ENCODE measurements at regions not wholly inside any gene's neighbourhood (a gene's known extent, or its start where the extent isn't known, plus 50 kb on each side); places are given as distances from the start of the nearest gene placed in this dataset.

GRCh38 chr5:68830377-68830898 is 263.4 kb upstream of the SLC30A5 start (continued):
- TF ChIP-seq NFE2 (CRISPR knock-in tag; IDR thresholded peaks at IDR 0.05) (no peak), ZMYM2 (CRISPR knock-in tag; IDR thresholded peaks at IDR 0.05) (no peak), STAT6 (CRISPR knock-in tag; IDR thresholded peaks at IDR 0.05; ENCODE audit: borderline replicate concordance) (no peak), POLR2A (IDR thresholded peaks at IDR 0.05; ENCODE audit: insufficient read depth in 1 of 2, low read depth in 2 of 2, low read length in 2 of 2) (no peak), ZNF543 (CRISPR knock-in tag; IDR thresholded peaks at IDR 0.05) (no peak), EZH2 (conservative IDR thresholded peaks at IDR 0.05; ENCODE audit: low read depth, low read length) (no peak), RBAK (CRISPR knock-in tag; IDR thresholded peaks at IDR 0.05) (no peak), RNF219 (CRISPR knock-in tag; IDR thresholded peaks at IDR 0.05) (no peak)

- H3K27me3 ChIP-seq (ENCODE audit: control insufficient read depth in 1 of 2, insufficient read depth in 2 of 2, low read length in 2 of 2) = no peaks in the 10 kb centered on the region
- no peak overlapping the region for H3K4me2 ChIP-seq (ENCODE audit: low read depth, low read length)
- POLR2A ChIA-PET = no interaction called here
- no peak for ATAC-seq
- in situ Hi-C loops (cut with HindIII; ENCODE audit: extremely low pct_ligation_motif_present, low pct_unique_long_range_greater_than_20kb) (no loop called here), intact Hi-C loops (cut with micrococcal nuclease; ENCODE audit: unreplicated experiment) (no loop called here)
- H4K20me1 ChIP-seq (ENCODE audit: insufficient read depth, low read length) = no peaks in the 10 kb centered on the region
- DNase-seq (ENCODE audit: low spot score) = no peak
- no peak overlapping the region for H3K9ac ChIP-seq (ENCODE audit: insufficient read depth, low read depth, low read length)
- H2AFZ ChIP-seq (ENCODE audit: low read length) = no peak overlapping the region
- H3K79me2 ChIP-seq (ENCODE audit: insufficient read depth, low read length) = no peaks in the 10 kb centered on the region
- no peaks in the 10 kb centered on the region for H3K36me3 ChIP-seq (replicated peaks in 1 of 2; ENCODE audit: control insufficient read depth in 1 of 2, insufficient read depth in 2 of 2, low read length in 2 of 2)
- FAIRE-seq = no peak
- no peak overlapping the region for H3K4me3 ChIP-seq (replicated peaks in 1 of 3; ENCODE audit: insufficient read depth in 1 of 3, low read depth in 2 of 3, low read length in 3 of 3)
- no peak overlapping the region for H3K27ac ChIP-seq (ENCODE audit: extremely low read length, insufficient read depth, low read length)
- CTCF ChIA-PET (ENCODE audit: low intra/inter-chr PET ratio, low total read pairs) = no interaction called here
- WGBS (ENCODE audit: low lambda C conversion rate) = 54% methylated on average over 4 of the region's 4 CpGs
- no TSS peak for BruUV-seq (replicated peaks)
- no peaks in the 10 kb centered on the region for H3K9me3 ChIP-seq (ENCODE audit: low read length)
- H3K4me1 ChIP-seq (ENCODE audit: insufficient read depth, low read length) = no peaks in the 10 kb centered on the region
- TF ChIP-seq PLSCR1 (CRISPR knock-in tag; IDR thresholded peaks at IDR 0.05; ENCODE audit: borderline replicate concordance) (no peak), ZBTB3 (CRISPR knock-in tag; IDR thresholded peaks at IDR 0.05; ENCODE audit: borderline replicate concordance, low read depth) (no peak), ATF3 (CRISPR knock-in tag; IDR thresholded peaks at IDR 0.05) (no peak), ZNF558 (CRISPR knock-in tag; IDR thresholded peaks at IDR 0.05; ENCODE audit: borderline replicate concordance) (no peak), XBP1 (CRISPR knock-in tag; IDR thresholded peaks at IDR 0.05) (no peak), MED13 (CRISPR knock-in tag; IDR thresholded peaks at IDR 0.05) (no peak), ZBTB4 (CRISPR knock-in tag; IDR thresholded peaks at IDR 0.05; ENCODE audit: borderline replicate concordance) (no peak)
These were observed 259.3 kb upstream of the SLC30A5 start for GRCh38 chr5:68834491-68834981.

Measured in HepG2 (cell line).